ENCODE measurements at regions not wholly inside any gene's neighbourhood (a gene's known extent, or its start where the extent isn't known, plus 50 kb on each side); places are given as distances from the start of the nearest gene placed in this dataset.

- Mint-ChIP-seq H3K36me3 (ENCODE audit: low read depth) (no peaks in the 10 kb centered on the region), H3K27me3 (no peaks in the 10 kb centered on the region), H3K4me1 (ENCODE audit: low read depth) (no peaks in the 10 kb centered on the region), H3K27ac (no peak overlapping the region), H3K4me3 (no peak overlapping the region), H3K9me3 (no peaks in the 10 kb centered on the region)
Measured at GRCh38 chr15:47434596-47434995, 282.7 kb upstream of the SEMA6D start.

DNA sequence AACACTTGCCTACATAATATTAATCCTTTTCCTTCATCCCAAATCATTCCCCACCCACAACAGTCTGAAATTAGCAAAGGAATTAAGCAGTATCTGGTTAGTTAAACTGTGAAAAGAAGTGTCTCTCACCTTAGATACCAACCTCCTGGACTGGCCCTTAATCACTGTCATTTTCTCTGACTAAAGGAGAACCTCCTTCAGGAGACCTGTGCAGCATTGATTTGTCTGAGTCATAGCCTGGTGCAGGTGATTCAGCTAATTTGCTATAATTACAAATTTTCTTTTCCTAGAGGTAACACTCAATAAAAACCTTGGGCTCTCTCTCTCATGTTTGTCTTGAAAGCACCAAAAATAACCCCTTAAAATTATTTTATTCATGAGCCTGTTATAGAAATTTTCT lies 279.8 kb upstream of the SEMA6D start:
- Mint-ChIP-seq H3K27ac (no peak overlapping the region), H3K36me3 (ENCODE audit: low read depth) (no peaks in the 10 kb centered on the region), H3K4me3 (no peak overlapping the region), H3K9me3 (peaks cover 3% of the 10 kb centered on the region), H3K27me3 (no peaks in the 10 kb centered on the region), H3K4me1 (ENCODE audit: low read depth) (no peaks in the 10 kb centered on the region)

DNA sequence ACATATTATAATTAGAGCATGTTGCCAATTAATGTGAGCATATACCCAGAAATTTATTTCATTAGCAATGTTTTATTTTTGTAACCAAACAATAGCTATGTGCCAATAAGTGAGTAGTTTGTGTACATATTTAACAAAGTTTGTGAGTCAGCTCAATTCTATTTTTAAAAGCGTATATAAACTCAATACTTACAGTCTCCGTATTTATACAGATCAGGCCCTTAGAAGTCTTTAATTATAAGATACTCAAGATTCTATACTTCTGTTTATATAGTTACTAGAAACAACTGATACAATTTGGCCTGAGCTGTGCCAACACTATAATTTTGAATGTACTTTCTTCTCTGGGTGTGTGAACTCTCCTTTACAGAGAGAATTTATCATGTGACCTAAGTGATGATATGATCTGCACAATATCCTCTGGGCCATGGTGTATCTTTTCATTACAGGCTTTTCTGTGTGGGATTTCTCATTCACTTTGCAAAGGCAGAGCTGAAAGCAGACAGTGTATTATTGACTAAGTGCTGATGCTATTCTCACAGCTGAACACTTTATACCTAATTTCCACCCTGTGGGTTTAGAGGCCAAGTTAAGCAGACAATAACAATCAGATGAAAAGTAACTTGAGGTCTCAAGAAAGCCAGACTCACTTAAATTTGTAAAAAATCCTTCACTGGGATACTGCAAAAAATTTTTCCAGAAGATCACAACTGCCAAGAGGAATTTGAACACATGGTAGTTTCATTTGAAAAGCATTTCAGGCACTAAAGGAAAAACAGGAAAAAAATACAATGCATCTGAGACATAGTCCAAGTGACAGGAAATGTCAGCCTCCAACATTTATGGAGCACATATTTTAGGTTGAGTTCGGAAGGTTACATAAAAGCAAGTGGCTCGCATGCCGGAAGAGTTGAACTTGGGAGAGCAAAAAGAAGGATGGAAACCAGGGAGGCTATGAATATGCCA lies 277.9 kb upstream of the SEMA6D start:
- no peaks in the 10 kb centered on the region for H3K27me3 Mint-ChIP-seq
- H3K9me3 Mint-ChIP-seq: peaks cover 3% of the 10 kb centered on the region

GRCh38 chr15:47442371-47442770 lies 274.9 kb upstream of the SEMA6D start:
- Mint-ChIP-seq H3K27ac (no peak overlapping the region), H3K4me3 (no peak overlapping the region), H3K27me3 (no peaks in the 10 kb centered on the region), H3K9me3 (peaks cover 3% of the 10 kb centered on the region), H3K36me3 (ENCODE audit: low read depth) (no peaks in the 10 kb centered on the region), H3K4me1 (ENCODE audit: low read depth) (no peaks in the 10 kb centered on the region)

More for the DNA sequence above, 277.9 kb upstream of the SEMA6D start:
- H3K36me3 Mint-ChIP-seq (ENCODE audit: low read depth): no peaks in the 10 kb centered on the region
- H3K27ac Mint-ChIP-seq: no peak overlapping the region
- no peak overlapping the region for H3K4me3 Mint-ChIP-seq
- H3K4me1 Mint-ChIP-seq (ENCODE audit: low read depth): no peaks in the 10 kb centered on the region

- Mint-ChIP-seq H3K27ac (no peak overlapping the region), H3K27me3 (no peaks in the 10 kb centered on the region), H3K4me3 (no peak overlapping the region)
Measured at GRCh38 chr15:47443839-47444238, 273.5 kb upstream of the SEMA6D start.

GRCh38 chr15:47445723-47446392 lies 271.4 kb upstream of the SEMA6D start:
- no peak overlapping the region for H3K27ac Mint-ChIP-seq
- H3K27me3 Mint-ChIP-seq: no peaks in the 10 kb centered on the region
- H3K4me3 Mint-ChIP-seq: no peak overlapping the region
- no peaks in the 10 kb centered on the region for H3K36me3 Mint-ChIP-seq (ENCODE audit: low read depth)
- peaks cover 4% of the 10 kb centered on the region for H3K9me3 Mint-ChIP-seq
- H3K4me1 Mint-ChIP-seq (ENCODE audit: low read depth): no peaks in the 10 kb centered on the region

More at GRCh38 chr15:47443839-47444238, 273.5 kb upstream of the SEMA6D start:
- no peaks in the 10 kb centered on the region for H3K36me3 Mint-ChIP-seq (ENCODE audit: low read depth)
- H3K4me1 Mint-ChIP-seq (ENCODE audit: low read depth): no peaks in the 10 kb centered on the region
- H3K9me3 Mint-ChIP-seq: peaks cover 7% of the 10 kb centered on the region

- no peak overlapping the region for H3K4me3 Mint-ChIP-seq
- peaks cover 5% of the 10 kb centered on the region for H3K9me3 Mint-ChIP-seq
- no peak overlapping the region for H3K27ac Mint-ChIP-seq
- H3K4me1 Mint-ChIP-seq (ENCODE audit: low read depth): no peaks in the 10 kb centered on the region
- no peaks in the 10 kb centered on the region for H3K27me3 Mint-ChIP-seq
- H3K36me3 Mint-ChIP-seq (ENCODE audit: low read depth): no peaks in the 10 kb centered on the region
Measured at GRCh38 chr15:47460795-47461573, 256.3 kb upstream of the SEMA6D start.

GRCh38 chr15:47461652-47462141 lies 255.6 kb upstream of the SEMA6D start:
- Mint-ChIP-seq H3K4me1 (ENCODE audit: low read depth) (no peaks in the 10 kb centered on the region), H3K36me3 (ENCODE audit: low read depth) (no peaks in the 10 kb centered on the region), H3K27me3 (no peaks in the 10 kb centered on the region), H3K9me3 (peaks cover 5% of the 10 kb centered on the region), H3K4me3 (no peak overlapping the region), H3K27ac (no peak overlapping the region)

DNA sequence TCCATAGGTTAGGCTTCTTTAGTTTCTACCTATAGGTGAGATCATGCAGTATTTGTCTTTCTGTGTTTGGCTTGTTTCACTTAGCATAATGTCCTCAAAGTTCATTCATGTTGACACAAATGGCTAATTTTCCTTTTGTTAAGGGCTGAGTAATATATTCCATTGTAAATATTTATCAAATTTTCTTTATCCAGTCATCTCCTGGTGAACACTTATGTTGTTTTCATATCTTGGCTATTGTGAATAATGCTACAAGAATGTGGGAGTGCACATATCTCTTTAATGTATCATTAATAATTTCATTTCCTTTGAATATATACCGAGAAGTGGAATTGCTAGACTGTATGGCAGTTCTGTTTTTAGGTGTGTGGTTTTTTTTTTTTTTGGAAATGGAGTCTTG lies 250.9 kb upstream of the SEMA6D start:
- Mint-ChIP-seq H3K36me3 (ENCODE audit: low read depth) (no peaks in the 10 kb centered on the region), H3K27ac (no peak overlapping the region), H3K9me3 (no peaks in the 10 kb centered on the region), H3K4me1 (ENCODE audit: low read depth) (no peaks in the 10 kb centered on the region), H3K4me3 (no peak overlapping the region), H3K27me3 (peaks cover 5% of the 10 kb centered on the region)

DNA sequence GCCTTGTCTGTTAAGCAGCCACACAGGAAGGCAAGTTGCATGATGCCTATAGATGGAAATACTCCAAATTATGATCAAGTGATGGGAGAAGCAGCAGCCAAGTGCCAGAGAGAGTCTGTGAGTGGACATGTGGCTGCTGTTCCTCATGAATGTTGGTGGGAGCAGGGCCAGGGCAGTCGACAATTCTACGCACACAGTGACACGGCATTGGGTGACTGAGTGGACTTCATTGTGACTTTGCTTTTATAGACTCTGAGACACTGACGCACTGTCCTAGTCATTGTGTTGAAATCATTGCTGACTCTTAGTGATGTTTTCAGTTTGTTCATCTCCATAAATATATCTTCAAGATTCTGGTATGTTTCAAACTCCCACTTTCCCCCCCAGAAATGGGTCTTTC lies 246.3 kb upstream of the SEMA6D start:
- Mint-ChIP-seq H3K4me1 (ENCODE audit: low read depth) (no peaks in the 10 kb centered on the region), H3K27me3 (peaks cover 5% of the 10 kb centered on the region)

GRCh38 chr15:47473106-47473725 lies 244.1 kb upstream of the SEMA6D start:
- Mint-ChIP-seq H3K4me1 (ENCODE audit: low read depth) (no peaks in the 10 kb centered on the region), H3K27me3 (peaks cover 3% of the 10 kb centered on the region), H3K4me3 (no peak overlapping the region), H3K9me3 (peaks cover 6% of the 10 kb centered on the region), H3K27ac (no peak overlapping the region), H3K36me3 (ENCODE audit: low read depth) (no peaks in the 10 kb centered on the region)

More for the DNA sequence above, 246.3 kb upstream of the SEMA6D start:
- H3K4me3 Mint-ChIP-seq: no peak overlapping the region
- no peak overlapping the region for H3K27ac Mint-ChIP-seq
- H3K36me3 Mint-ChIP-seq (ENCODE audit: low read depth): no peaks in the 10 kb centered on the region
- H3K9me3 Mint-ChIP-seq: peaks cover 4% of the 10 kb centered on the region

DNA sequence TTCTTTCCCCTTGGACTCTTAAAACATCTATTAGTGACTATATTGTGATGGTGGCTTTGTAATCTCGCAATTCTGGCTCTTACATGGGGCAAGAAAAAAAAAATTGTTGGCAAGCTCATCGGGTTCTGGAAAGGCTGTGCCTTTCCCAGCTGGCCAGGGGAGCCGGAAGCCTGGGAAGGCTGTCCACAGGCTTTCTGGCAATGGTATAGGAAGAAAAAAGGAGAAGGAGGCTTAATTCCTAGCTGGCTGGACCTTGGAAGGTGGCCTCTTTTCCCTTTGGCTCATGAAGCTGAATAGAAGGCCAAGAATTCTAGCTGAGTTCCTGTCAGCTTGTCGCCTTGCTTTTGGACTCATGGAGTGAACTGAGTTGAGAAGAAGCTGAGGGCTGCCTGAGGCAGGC lies 243.5 kb upstream of the SEMA6D start:
- no peak overlapping the region for H3K4me3 Mint-ChIP-seq
- no peaks in the 10 kb centered on the region for H3K36me3 Mint-ChIP-seq (ENCODE audit: low read depth)
- H3K27ac Mint-ChIP-seq: no peak overlapping the region
- no peaks in the 10 kb centered on the region for H3K27me3 Mint-ChIP-seq
- no peaks in the 10 kb centered on the region for H3K4me1 Mint-ChIP-seq (ENCODE audit: low read depth)
- H3K9me3 Mint-ChIP-seq: peaks cover 9% of the 10 kb centered on the region

DNA sequence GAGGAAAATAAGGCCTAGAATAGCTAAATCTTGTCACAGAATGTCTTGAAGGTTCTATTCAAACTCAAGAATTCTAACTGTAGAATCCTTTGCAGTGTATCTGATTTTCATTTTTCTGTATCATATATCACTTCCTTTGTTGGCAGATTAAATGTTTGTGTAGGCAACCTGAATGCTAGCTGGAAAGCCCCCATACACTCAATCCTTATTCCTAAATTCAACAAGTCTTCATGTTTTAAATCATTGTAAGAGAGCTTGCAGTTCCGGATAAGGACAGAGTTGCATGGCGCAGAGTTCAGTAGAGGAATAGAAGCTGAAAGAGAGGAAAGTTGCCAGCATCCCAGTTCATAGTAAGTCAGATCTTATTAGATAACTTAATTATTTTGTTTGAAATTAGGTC lies 242.0 kb upstream of the SEMA6D start:
- H3K9me3 Mint-ChIP-seq: peaks cover 12% of the 10 kb centered on the region
- no peak overlapping the region for H3K4me3 Mint-ChIP-seq
- no peaks in the 10 kb centered on the region for H3K36me3 Mint-ChIP-seq (ENCODE audit: low read depth)
- H3K4me1 Mint-ChIP-seq (ENCODE audit: low read depth): no peaks in the 10 kb centered on the region
- no peak overlapping the region for H3K27ac Mint-ChIP-seq
- no peaks in the 10 kb centered on the region for H3K27me3 Mint-ChIP-seq

- Mint-ChIP-seq H3K27ac (no peak overlapping the region), H3K4me3 (no peak overlapping the region), H3K27me3 (no peaks in the 10 kb centered on the region), H3K36me3 (ENCODE audit: low read depth) (no peaks in the 10 kb centered on the region), H3K4me1 (ENCODE audit: low read depth) (no peaks in the 10 kb centered on the region), H3K9me3 (peaks cover 17% of the 10 kb centered on the region)
Measured at GRCh38 chr15:47477341-47477740, 240.0 kb upstream of the SEMA6D start.
